ENCODE measurements at regions not wholly inside any gene's neighbourhood (a gene's known extent, or its start where the extent isn't known, plus 50 kb on each side); places are given as distances from the start of the nearest gene placed in this dataset.

DNA sequence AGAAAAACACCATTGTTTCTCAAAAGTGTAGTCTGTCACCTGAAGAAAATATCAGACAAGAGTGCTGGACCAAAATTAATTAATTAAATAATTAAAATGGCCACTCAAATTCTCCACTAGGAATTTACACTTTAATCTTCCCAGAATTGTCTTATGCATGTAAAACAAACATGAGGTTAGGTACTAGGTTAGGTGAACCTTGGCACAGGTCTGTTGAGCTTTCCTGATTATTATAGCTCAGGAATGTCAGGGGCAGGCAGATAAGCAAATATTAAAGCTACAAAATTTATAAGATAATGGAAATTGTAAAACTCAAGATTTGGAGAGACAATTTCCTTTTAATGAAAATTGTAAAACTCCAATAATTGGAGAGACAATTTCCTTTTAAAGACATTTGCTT is 253.2 kb downstream of the BMP4 start:
- TF ChIP-seq, protein P1, sequence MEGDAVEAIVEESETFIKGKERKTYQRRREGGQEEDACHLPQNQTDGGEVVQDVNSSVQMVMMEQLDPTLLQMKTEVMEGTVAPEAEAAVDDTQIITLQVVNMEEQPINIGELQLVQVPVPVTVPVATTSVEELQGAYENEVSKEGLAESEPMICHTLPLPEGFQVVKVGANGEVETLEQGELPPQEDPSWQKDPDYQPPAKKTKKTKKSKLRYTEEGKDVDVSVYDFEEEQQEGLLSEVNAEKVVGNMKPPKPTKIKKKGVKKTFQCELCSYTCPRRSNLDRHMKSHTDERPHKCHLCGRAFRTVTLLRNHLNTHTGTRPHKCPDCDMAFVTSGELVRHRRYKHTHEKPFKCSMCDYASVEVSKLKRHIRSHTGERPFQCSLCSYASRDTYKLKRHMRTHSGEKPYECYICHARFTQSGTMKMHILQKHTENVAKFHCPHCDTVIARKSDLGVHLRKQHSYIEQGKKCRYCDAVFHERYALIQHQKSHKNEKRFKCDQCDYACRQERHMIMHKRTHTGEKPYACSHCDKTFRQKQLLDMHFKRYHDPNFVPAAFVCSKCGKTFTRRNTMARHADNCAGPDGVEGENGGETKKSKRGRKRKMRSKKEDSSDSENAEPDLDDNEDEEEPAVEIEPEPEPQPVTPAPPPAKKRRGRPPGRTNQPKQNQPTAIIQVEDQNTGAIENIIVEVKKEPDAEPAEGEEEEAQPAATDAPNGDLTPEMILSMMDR (IDR thresholded peaks at IDR 0.05), result no peak
- no peaks in the 10 kb centered on the region for H3K27me3 ChIP-seq (replicated peaks; ENCODE audit: insufficient read depth)
- no peak for ATAC-seq (ENCODE audit: insufficient number of reproducible peaks, low FRiP score, low read depth)

DNA sequence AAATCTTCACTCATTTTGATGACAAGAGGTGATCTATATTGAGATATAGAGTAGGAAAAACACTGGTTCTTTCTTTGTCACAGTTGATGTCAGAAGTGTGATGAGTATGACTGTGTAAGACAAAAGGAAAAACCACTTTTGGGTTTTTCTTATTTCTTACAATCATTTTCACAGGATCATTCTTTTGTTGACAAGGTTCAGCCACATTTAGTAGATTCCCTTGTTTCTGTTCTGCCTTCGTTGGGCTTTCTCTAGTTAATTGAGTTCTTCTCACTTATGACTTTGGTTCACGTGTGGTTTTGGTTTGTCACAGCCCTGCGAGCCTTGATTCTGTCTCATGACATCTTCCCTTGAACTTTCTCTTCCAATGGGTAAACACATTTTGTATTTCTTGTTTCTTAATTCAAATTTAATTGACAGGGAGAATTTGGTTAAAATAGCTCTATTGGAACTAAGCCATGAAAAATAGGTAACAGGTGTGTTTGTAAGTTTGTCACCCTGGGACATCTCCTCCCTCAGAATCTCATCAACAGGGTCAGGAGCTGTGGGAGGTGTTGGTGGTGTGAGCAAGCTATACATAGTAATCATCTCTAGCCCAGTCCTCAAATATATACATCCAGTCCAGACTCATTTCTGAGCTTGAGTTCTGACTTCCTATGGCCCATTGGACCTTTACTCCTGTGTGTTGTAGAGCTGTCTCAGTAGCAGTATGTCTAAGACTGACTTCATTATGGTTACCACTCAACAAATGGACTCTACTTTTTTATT is 255.3 kb downstream of the BMP4 start:
- ATAC-seq (ENCODE audit: insufficient number of reproducible peaks, low FRiP score, low read depth) (no peak), DNase-seq (ENCODE audit: low spot score) (no peak)
- H3K4me1 ChIP-seq (ENCODE audit: control insufficient read depth in 1 of 2, low read depth in 2 of 2), result no peaks in the 10 kb centered on the region
- no peaks in the 10 kb centered on the region for H3K27me3 ChIP-seq (replicated peaks; ENCODE audit: insufficient read depth)
- H3K27ac ChIP-seq, result no peak overlapping the region
- no peaks in the 10 kb centered on the region for H3K36me3 ChIP-seq
- no peak overlapping the region for H3K4me3 ChIP-seq
- no peaks in the 10 kb centered on the region for H3K9me3 ChIP-seq
- TF ChIP-seq, protein P1 (IDR thresholded peaks at IDR 0.05), result no peak

More for the DNA sequence above, 253.2 kb downstream of the BMP4 start:
- H3K9me3 ChIP-seq, result no peaks in the 10 kb centered on the region
- H3K4me1 ChIP-seq (ENCODE audit: control insufficient read depth in 1 of 2, low read depth in 2 of 2), result no peaks in the 10 kb centered on the region
- no peak overlapping the region for H3K4me3 ChIP-seq
- H3K27ac ChIP-seq, result no peak overlapping the region
- no peak for DNase-seq (ENCODE audit: low spot score)
- H3K36me3 ChIP-seq, result no peaks in the 10 kb centered on the region

DNA sequence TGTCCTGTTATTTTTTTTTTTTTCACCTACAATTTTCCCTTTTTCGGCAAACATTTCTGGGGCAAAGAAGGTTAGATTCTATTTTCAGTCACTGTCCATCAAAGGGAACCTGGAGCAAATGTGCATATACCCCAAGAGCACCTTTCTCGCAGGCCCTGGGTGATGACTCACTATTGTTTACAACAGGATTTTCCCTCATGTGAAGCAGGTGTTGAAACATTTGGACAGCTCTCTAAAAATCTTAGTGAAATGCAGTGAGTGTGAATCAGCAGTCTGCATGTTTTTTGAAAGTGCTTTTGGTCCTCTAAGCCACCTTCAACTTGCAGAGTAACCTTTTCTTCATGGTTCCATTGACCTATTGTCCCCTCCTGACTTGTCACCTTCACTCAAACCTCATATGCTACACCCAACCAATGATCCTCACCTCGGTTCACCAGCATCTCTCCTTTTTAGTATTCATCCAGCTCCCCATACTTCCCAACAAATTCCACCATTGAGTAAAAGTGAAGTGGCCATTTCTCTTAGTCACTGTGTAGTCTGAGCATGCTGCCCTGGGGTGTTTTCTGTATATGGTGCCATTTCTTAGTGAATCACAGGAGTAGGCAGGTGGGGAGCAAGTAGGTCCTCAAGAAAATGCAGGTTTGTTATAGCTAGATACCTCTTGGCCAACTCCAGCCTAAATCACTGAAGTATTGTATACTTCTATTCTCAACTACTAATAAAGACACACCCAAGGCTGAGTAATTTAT is 260.2 kb downstream of the BMP4 start:
- Histone ChIP-seq H3K4me1 (ENCODE audit: control insufficient read depth in 1 of 2, low read depth in 2 of 2) (no peaks in the 10 kb centered on the region), H3K36me3 (no peaks in the 10 kb centered on the region), H3K4me3 (no peak overlapping the region), H3K27me3 (replicated peaks; ENCODE audit: insufficient read depth) (no peaks in the 10 kb centered on the region), H3K9me3 (no peaks in the 10 kb centered on the region), H3K27ac (no peak overlapping the region)
- ATAC-seq (ENCODE audit: insufficient number of reproducible peaks, low FRiP score, low read depth) (no peak), DNase-seq (ENCODE audit: low spot score) (no peak)
- TF ChIP-seq, protein P1 (IDR thresholded peaks at IDR 0.05), result no peak

DNA sequence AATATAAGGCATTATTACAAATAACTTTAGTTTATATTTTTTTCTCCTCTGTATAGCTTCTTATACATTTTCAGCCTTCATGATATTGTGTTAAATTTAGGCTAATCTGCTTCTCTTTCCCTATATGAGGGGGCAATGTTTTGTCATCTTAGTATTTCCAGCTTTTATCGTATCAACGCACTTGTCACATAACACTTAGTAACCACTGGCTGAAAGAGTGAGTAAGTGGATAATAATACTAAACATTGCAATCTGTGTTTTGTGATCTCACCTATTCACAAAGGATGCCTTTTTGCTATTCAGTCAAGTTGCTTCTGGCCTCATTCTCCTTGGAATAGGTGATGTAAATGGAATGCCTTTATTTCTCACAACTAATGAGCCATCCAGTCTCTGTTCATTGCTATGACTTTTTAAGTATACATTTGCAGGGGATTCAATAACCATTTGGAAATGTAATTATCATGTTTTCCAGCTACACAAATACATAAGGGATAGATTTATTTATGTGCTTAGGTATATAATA is 260.9 kb downstream of the BMP4 start:
- DNase-seq (ENCODE audit: low spot score), result no peak
- H3K36me3 ChIP-seq, result no peaks in the 10 kb centered on the region
- TF ChIP-seq, protein P1 (IDR thresholded peaks at IDR 0.05), result no peak
- no peak overlapping the region for H3K27ac ChIP-seq
- H3K4me1 ChIP-seq (ENCODE audit: control insufficient read depth in 1 of 2, low read depth in 2 of 2), result no peaks in the 10 kb centered on the region
- H3K27me3 ChIP-seq (replicated peaks; ENCODE audit: insufficient read depth), result no peaks in the 10 kb centered on the region
- no peaks in the 10 kb centered on the region for H3K9me3 ChIP-seq
- ATAC-seq (ENCODE audit: insufficient number of reproducible peaks, low FRiP score, low read depth), result no peak
- H3K4me3 ChIP-seq, result no peak overlapping the region

DNA sequence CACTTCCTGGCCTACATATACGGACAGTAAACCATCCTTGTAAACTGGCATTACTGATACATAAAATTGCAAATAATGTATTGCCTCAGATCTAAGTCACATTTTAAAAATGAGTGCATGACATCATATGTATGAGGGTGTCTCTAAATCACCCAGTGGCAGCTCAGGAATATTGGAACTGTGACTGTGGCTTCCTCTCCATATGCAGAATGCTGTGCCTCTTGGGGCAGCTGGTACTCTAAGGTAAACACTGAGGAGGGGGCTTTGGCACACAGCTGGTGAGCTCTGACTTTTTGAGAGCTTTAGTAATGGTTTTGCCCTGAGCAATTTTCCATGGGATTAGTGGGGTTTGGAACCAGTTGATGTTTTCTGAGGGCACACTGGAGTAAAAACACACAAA is 263.7 kb downstream of the BMP4 start:
- Histone ChIP-seq H3K9me3 (no peaks in the 10 kb centered on the region), H3K4me3 (no peak overlapping the region), H3K27ac (no peak overlapping the region), H3K36me3 (no peaks in the 10 kb centered on the region), H3K4me1 (ENCODE audit: control insufficient read depth in 1 of 2, low read depth in 2 of 2) (no peaks in the 10 kb centered on the region), H3K27me3 (replicated peaks; ENCODE audit: insufficient read depth) (no peaks in the 10 kb centered on the region)
- TF ChIP-seq, protein P1 (IDR thresholded peaks at IDR 0.05), result no peak
- no peak for DNase-seq (ENCODE audit: low spot score)
- ATAC-seq (ENCODE audit: insufficient number of reproducible peaks, low FRiP score, low read depth), result no peak
